ENCODE measurements at regions not wholly inside any gene's neighbourhood (a gene's known extent, or its start where the extent isn't known, plus 50 kb on each side); places are given as distances from the start of the nearest gene placed in this dataset.

DNA sequence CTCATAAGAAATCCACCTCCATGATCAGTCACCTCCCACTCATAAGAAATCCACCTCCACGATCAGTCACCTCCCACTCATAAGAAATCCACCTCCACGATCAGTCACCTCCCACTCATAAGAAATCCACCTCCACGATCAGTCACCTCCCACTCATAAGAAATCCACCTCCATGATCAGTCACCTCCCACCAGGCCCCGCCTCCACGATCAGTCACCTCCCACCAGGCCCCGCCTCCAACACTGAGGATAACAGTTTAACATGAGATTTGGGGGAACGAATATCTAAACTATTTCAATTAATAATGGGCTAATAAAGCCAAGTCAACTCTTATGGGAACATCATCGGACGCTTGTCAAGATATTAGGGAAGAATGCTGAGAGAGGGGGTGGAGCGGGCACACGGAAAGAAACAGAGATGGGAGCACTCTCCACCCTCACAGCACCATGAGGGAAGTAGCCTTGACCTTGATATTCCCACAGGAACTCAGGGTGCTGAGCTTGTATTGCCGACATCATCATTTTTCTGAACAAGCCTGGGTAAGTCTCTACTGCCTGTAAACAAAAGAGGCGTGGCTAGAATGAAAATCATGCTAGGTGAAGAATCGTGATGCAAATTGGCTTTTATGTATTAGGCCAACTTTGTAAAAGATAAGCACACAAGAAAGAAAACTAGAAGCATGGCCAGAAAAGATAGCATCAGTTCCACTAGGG is 303.5 kb upstream of the KLF6 start:
- Mint-ChIP-seq H3K27ac (peak overlapping the region in 1 of 10 donors; percentile 46), H3K4me3 (no peak overlapping the region), H3K27me3 (peaks cover 0 to 4% (median 0%) of the 10 kb centered on the region in 5 donors), H3K9me3 (peaks cover 0 to 3% (median 0%) of the 10 kb centered on the region in 9 donors), H3K4me1 (peaks cover 0 to 2% (median under 1%) of the 10 kb centered on the region in 4 donors), H3K36me3 (no peaks in the 10 kb centered on the region)
- DNase-seq (no peak), ATAC-seq (no peak)
- POLR2A ChIA-PET = no interaction called here

DNA sequence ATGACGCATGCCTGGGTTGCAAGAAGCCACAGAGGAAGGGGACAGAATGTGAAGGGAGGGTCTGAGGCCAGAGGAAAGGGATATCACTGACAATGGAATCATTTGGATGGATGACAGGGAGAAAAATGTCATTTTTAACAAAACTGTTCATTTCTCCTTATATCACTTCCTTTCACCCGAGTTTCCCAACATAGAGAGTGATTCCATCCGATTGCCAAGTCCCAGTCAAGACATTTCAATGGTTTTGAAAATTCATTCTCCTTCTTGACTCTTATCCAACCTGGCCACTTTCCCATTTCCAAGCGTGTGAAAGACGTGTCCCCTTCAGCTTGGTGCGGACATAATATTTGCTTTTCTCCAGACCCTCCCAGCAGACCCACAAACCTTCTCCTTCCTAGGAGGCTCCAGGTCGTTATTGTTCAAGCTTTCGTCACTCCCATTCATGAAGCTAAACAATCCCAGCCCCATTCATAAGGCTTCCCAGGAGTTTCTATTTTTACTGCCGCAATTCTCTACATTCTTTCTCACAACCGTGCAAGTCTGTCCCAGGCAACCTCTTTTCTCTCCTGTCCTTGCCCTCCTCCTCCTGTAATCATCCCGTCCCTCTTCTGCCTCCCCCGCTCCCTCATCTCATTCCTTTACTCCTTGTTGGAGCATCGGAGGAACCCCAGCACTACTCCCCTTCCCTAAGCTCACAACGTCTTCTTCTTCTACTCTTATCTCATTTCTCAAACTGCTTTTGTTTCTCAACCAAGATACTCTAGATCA is 301.3 kb upstream of the KLF6 start:
- no peak for DNase-seq
- peaks cover 0 to 11% (median 6%) of the 10 kb centered on the region in 4 donors for H3K4me1 Mint-ChIP-seq
- no peak overlapping the region for H3K4me3 Mint-ChIP-seq
- no peaks in the 10 kb centered on the region for H3K36me3 Mint-ChIP-seq
- peaks cover 0 to 4% (median 0%) of the 10 kb centered on the region in 5 donors for H3K27me3 Mint-ChIP-seq
- ATAC-seq = no peak
- POLR2A ChIA-PET = no interaction called here
- peak overlapping the region in 1 of 10 donors; percentile 11 for H3K27ac Mint-ChIP-seq
- no peaks in the 10 kb centered on the region for H3K9me3 Mint-ChIP-seq

DNA sequence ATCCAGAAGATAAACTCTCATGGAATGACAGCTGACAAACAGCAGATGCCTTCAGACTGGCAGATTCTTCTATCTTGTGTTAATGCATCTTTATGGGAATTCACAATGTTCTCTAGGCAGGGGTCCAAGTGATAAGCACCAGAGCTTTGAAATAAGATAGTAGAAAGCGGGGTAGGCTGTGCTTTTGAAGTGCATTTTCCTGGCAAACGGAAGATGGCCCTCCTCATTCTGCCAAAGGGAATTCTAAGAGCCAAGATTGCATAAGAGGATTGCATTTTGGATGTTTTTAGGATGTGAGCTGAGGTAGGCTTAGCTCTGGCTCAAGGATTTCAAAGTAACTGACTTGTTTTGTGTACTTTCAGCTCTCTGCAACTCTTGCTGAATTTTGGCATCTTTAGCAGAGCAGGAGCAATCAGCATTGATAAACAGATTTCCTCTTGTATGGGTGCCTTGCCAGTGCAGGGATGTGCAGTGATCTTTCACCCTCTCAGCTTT is 298.5 kb upstream of the KLF6 start:
- H3K4me3 Mint-ChIP-seq = no peak overlapping the region
- DNase-seq (no peak), ATAC-seq (no peak)
- peaks cover 0 to 2% (median 0%) of the 10 kb centered on the region in 5 donors for H3K27me3 Mint-ChIP-seq
- H3K9me3 Mint-ChIP-seq = no peaks in the 10 kb centered on the region
- no peaks in the 10 kb centered on the region for H3K36me3 Mint-ChIP-seq
- peaks cover 13 to 30% (median 22%) of the 10 kb centered on the region in 4 donors for H3K4me1 Mint-ChIP-seq
- POLR2A ChIA-PET = no interaction called here
- H3K27ac Mint-ChIP-seq = peak overlapping the region in 2 of 10 donors; percentile 15 to 63

DNA sequence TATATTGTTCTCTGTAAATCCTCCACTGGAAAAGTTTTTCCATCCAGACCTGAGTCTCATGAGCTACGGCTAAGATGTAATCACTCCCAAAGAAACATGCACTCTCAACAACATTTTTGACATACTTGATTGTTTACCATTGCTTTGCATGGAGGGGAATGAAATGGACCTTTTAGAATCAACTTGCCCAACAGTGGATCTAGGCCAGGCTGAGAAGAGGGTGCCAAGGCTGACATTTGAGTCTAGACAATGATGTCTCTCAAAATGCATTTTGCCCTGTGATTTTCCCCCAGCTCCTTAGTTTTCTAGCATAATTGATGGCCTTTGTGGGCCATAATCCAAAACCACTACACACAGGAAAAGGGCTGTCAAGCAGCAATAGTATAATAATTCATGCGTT is 297.9 kb upstream of the KLF6 start:
- H3K4me3 Mint-ChIP-seq = no peak overlapping the region
- no peak for DNase-seq
- peak overlapping the region in 1 of 10 donors; percentile 2 for H3K27ac Mint-ChIP-seq
- POLR2A ChIA-PET = interaction anchor here (0.6 kb wide), 1 partner anchor 150 kb away, joined by 3 read pairs; no protein-coding TSS in a partner anchor
- H3K27me3 Mint-ChIP-seq = no peaks in the 10 kb centered on the region
- no peak for ATAC-seq
- no peaks in the 10 kb centered on the region for H3K9me3 Mint-ChIP-seq
- peaks cover 11 to 30% (median 22%) of the 10 kb centered on the region in 4 donors for H3K4me1 Mint-ChIP-seq
- no peaks in the 10 kb centered on the region for H3K36me3 Mint-ChIP-seq

DNA sequence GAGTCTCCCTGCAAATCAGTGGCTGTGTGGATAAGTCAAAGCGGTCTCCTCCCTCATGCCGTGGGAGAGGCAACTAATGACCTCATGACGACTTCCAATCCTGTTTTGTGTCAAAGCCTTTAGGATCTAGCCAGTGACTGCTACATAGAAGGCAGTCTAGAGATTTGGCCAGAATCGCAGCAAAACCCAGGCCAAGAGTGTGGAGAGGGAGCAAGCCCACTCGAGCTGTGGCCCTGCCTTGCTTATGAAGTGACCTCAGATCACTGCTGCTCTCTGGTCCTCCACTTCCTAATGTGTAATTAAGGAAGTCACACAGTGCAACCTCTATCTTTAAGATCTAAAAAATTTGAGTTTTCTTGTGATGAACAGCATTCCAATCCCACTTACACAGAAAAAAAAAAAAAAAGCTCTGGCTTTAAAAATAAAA is 296.7 kb upstream of the KLF6 start:
- no peak for ATAC-seq
- no peaks in the 10 kb centered on the region for H3K9me3 Mint-ChIP-seq
- peaks cover 14 to 32% (median 23%) of the 10 kb centered on the region in 4 donors for H3K4me1 Mint-ChIP-seq
- no peaks in the 10 kb centered on the region for H3K36me3 Mint-ChIP-seq
- H3K27ac Mint-ChIP-seq = peak overlapping the region in 6 of 10 donors; percentile 4 to 80 (median 55)
- POLR2A ChIA-PET = no interaction called here
- H3K27me3 Mint-ChIP-seq = no peaks in the 10 kb centered on the region
- no peak for DNase-seq
- H3K4me3 Mint-ChIP-seq = no peak overlapping the region

DNA sequence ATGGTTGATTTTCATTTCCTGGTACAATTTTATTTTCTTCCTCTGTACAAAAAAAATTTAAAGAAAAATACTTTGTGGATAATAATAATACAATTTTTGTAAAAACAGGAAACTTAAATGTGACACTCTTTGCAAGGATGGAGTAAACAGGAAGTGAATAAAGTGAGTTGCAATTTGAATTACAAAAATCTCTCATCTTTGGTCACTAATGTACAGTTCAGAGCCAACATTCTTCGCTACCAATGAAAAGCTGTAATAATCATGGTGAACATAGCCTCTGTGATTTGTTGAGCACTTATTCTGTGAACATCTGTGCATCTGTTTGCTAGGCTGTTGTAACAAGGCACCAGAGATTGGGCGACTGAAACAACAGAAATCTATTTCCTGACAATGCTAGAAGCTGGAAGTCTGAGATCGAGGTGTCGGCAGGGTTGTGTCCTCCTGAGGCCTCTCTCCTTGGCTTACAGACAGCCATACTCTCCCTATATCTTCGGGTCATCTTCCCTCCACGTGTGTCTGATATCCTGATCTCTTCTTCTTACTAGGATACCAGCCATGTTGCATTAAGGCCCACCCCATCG is 295.3 kb upstream of the KLF6 start:
- peak overlapping the region in 6 of 10 donors; percentile 1 to 53 (median 6) for H3K4me3 Mint-ChIP-seq
- peak overlapping the region; percentile 4 to 82 (median 64) for H3K27ac Mint-ChIP-seq
- ATAC-seq (no peak), DNase-seq (no peak)
- H3K4me1 Mint-ChIP-seq = peaks cover 15 to 42% (median 25%) of the 10 kb centered on the region in 4 donors
- no peaks in the 10 kb centered on the region for H3K27me3 Mint-ChIP-seq
- no peaks in the 10 kb centered on the region for H3K36me3 Mint-ChIP-seq
- H3K9me3 Mint-ChIP-seq = no peaks in the 10 kb centered on the region
- POLR2A ChIA-PET = interaction anchor here (1.4 kb wide), 1 partner anchor 295 kb away, joined by 5 read pairs; the partner anchor contains the start of gene KLF6

DNA sequence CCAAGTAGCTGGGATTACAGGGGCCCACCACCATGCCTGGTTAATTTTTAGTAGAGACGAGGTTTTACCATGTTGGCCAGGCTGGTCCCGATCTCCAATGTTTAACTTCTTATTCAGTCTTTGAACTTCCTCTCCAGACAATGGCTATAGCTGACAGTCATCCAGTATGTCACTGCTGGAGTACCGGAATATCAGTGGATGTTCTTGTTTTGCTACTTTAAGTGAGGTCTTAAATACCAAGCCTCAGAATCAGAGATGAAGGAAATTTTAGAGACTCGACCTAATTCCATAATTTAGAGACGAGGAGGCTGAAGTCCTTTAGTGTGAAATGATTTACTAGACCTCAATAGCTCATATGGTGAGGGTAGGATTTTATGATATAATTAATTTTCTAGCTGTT is 294.8 kb upstream of the KLF6 start:
- ATAC-seq (no peak), DNase-seq (no peak)
- H3K9me3 Mint-ChIP-seq = no peaks in the 10 kb centered on the region
- H3K27ac Mint-ChIP-seq = peak overlapping the region in 8 of 10 donors; percentile 4 to 82 (median 62)
- H3K4me1 Mint-ChIP-seq = peaks cover 17 to 47% (median 29%) of the 10 kb centered on the region in 4 donors
- POLR2A ChIA-PET = interaction anchor here (1.4 kb wide), 1 partner anchor 295 kb away, joined by 5 read pairs; the partner anchor contains the start of gene KLF6
- H3K4me3 Mint-ChIP-seq = no peak overlapping the region
- H3K36me3 Mint-ChIP-seq = no peaks in the 10 kb centered on the region
- peaks cover 0 to under 1% (median 0%) of the 10 kb centered on the region in 5 donors for H3K27me3 Mint-ChIP-seq

DNA sequence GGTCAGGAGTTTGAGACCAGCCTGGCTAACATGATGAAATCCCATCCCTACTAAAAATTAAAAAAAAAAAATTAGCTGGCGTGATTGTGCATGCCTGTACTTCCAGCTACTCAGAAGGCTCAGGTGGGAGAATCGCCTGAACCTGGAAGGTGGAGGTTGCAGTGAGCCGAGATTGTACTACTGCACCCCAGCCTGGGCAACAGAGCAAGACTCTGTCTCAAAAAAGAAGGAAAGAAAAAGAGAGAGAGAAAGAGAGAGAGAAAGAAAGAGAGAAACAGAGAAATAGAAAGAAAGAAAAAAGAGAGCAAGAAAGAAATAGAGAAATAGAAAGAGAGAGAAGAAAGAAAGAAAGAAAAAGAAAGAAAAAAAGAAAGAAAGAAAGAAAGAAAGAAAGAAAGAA is 292.8 kb upstream of the KLF6 start:
- DNase-seq = no peak
- peak overlapping the region in 1 of 10 donors; percentile 80 for H3K27ac Mint-ChIP-seq
- no peaks in the 10 kb centered on the region for H3K36me3 Mint-ChIP-seq
- no peak for ATAC-seq
- H3K4me1 Mint-ChIP-seq = peaks cover 19 to 52% (median 35%) of the 10 kb centered on the region in 4 donors
- no peak overlapping the region for H3K4me3 Mint-ChIP-seq
- peaks cover 0 to 4% (median 0%) of the 10 kb centered on the region in 5 donors for H3K27me3 Mint-ChIP-seq
- H3K9me3 Mint-ChIP-seq = no peaks in the 10 kb centered on the region
- POLR2A ChIA-PET = interaction anchor here (0.7 kb wide), 1 partner anchor 65 kb away, joined by 3 read pairs; no protein-coding TSS in a partner anchor

DNA sequence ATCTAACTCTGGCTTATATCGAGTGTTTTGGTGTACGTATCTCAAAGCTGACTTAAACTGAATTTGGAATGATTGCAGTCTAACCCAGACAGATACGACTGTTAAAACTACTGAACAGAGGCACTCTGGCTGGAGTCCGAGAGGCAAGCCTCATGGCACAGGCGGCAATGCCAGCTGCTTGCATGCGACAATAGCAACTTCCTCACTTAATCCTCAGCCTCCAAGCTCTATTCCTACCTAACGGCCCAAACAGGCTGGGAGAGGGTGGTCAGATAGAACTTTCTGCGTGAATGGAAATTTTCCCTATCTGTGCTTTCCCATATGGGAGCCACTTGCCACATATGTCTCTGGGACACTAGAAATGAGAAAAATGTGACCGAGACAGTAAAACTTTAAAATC is 292.0 kb upstream of the KLF6 start:
- H3K9me3 Mint-ChIP-seq = no peaks in the 10 kb centered on the region
- DNase-seq (no peak), ATAC-seq (no peak)
- H3K27me3 Mint-ChIP-seq = peaks cover 0 to 4% (median 0%) of the 10 kb centered on the region in 5 donors
- peaks cover 19 to 52% (median 33%) of the 10 kb centered on the region in 4 donors for H3K4me1 Mint-ChIP-seq
- no peaks in the 10 kb centered on the region for H3K36me3 Mint-ChIP-seq
- peak overlapping the region in 1 of 10 donors; percentile 80 for H3K27ac Mint-ChIP-seq
- no peak overlapping the region for H3K4me3 Mint-ChIP-seq
- POLR2A ChIA-PET = interaction anchor here (0.7 kb wide), 1 partner anchor 64 kb away, joined by 3 read pairs; no protein-coding TSS in a partner anchor

DNA sequence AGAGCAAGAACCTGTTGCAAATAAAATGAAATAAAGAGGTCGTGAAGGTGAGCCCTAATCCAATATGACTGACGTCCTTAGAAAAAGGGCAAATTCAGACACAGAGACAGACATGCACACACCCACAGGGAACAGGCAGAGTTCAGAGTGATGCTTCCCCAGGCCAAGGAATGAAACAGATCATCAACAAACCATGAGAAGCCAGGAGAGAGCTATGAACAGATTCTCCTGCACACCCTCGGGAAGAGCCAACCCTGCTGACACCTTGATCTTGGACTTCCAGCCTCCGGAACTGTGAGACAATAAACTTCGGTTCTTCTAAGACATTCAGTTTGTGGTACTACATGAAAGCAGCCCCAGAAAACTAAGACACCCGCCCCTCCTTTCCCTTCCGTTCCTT is 290.4 kb upstream of the KLF6 start:
- peaks cover 12 to 39% (median 26%) of the 10 kb centered on the region in 4 donors for H3K4me1 Mint-ChIP-seq
- POLR2A ChIA-PET = no interaction called here
- DNase-seq (no peak), ATAC-seq (no peak)
- peaks cover 0 to 4% (median 0%) of the 10 kb centered on the region in 5 donors for H3K27me3 Mint-ChIP-seq
- H3K9me3 Mint-ChIP-seq = no peaks in the 10 kb centered on the region
- H3K36me3 Mint-ChIP-seq = no peaks in the 10 kb centered on the region
- peak overlapping the region in 2 of 10 donors; percentile 80 to 88 for H3K27ac Mint-ChIP-seq
- H3K4me3 Mint-ChIP-seq = peak overlapping the region in 1 of 10 donors; percentile 16

DNA sequence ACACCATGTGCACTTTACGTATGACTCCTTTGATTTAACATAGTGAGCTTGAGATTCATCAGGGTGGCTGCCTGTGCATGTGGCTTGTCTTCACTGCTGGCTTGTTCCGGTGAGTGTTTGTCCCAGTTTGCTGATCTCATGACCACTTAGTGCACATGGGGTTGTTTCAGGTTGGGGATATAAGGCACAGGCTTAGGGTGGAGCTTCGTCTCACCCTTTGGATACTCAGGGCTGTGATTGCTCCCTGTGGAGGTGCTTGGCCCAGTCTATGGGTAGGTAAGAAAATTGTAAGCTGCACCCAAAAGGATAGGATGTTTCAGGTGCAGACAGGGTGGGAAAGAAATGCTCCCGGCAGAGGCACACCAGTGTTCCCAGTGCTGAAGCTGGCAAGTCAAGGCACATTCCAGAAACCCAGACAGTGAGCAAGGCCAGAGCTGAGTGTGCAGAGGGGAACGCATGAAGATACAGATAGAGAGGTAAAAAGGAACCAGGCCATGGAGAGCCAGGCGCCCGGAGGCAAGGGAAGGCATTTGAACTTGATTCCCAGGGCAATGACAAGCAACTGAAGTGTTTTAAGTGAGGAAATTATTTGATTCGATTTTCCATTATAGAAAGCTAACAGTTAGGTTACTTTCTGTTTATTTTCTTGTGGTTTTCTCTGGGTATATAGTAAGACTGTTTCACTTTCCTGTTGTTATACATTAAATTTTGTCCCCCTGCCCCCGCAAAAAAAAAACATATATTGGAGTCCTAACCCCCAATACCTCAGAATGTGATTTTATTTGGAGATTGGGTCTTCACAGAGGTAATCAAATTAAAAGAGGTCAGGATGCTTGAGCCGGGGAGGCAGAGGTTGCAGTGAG is 289.8 kb upstream of the KLF6 start:
- Mint-ChIP-seq H3K4me1 (peaks cover 9 to 33% (median 20%) of the 10 kb centered on the region in 4 donors), H3K4me3 (peak overlapping the region in 2 of 10 donors; percentile 16 to 61), H3K9me3 (no peaks in the 10 kb centered on the region), H3K27me3 (peaks cover 0 to 4% (median 0%) of the 10 kb centered on the region in 5 donors), H3K36me3 (no peaks in the 10 kb centered on the region), H3K27ac (peak overlapping the region in 3 of 10 donors; percentile 2 to 88 (median 80))
- ATAC-seq = no peak
- POLR2A ChIA-PET = no interaction called here
- no peak for DNase-seq

DNA sequence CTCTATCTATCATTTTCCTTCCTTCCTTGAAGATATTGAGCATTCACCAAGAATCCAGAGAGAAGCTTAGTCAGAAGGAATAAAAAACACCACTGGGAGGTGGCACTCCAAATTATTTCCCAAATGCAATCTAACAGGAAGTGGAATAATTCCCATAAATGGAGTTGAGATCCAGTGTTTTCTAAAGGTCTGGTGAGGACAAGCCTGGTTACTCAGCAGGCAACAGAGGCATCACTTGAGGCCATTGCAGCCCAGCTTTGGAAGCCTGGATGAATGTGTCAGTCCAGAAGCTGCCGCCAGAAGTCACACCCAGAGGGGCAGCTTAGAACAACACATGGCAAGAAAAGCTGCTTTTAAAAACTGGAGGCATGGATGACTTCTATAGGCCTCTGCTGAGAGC is 288.9 kb upstream of the KLF6 start:
- POLR2A ChIA-PET = no interaction called here
- peaks cover 6 to 24% (median 14%) of the 10 kb centered on the region in 4 donors for H3K4me1 Mint-ChIP-seq

More for the DNA sequence above, 288.9 kb upstream of the KLF6 start:
- Mint-ChIP-seq H3K27me3 (peaks cover 0 to 4% (median 0%) of the 10 kb centered on the region in 5 donors), H3K9me3 (no peaks in the 10 kb centered on the region), H3K36me3 (no peaks in the 10 kb centered on the region), H3K4me3 (no peak overlapping the region), H3K27ac (no peak overlapping the region)
- no peak for ATAC-seq
- DNase-seq = no peak

Measured in naive thymus-derived CD8-positive, alpha-beta T cell (primary cell).